Mucosa of descending colon (tissue), 3 donors: ENCODE measurements at regions not wholly inside any gene's neighbourhood (a gene's known extent, or its start where the extent isn't known, plus 50 kb on each side); places are given as distances from the start of the nearest gene placed in this dataset.

ENCODE experiments used
- ATAC-seq: fragments of 200-7000 bp; cut with Tn5 transposase; one replicate; pipeline ENCODE4 v1.9.1; 2020; ENCODE audit warnings: mild to moderate bottlenecking, moderate library complexity
- DNase-seq, 3 donors: peaks; one replicate each; pipeline ENCODE4 v3.0.0-alpha.2; 2020
- H3K36me3 ChIP-seq: fragments of 200-600 bp; one replicate; pipeline ENCODE4 v1.8.0; 2021; ENCODE audit warnings: low read depth, mild to moderate bottlenecking
- H3K4me1 ChIP-seq: fragments of 200-600 bp; one replicate; pipeline ENCODE4 v1.8.0; 2021; ENCODE audit warnings: low read depth, mild to moderate bottlenecking
- H3K4me3 ChIP-seq: fragments of 200-600 bp; one replicate; pipeline ENCODE4 v1.8.0; 2021; ENCODE audit warnings: mild to moderate bottlenecking
- H3K9me3 ChIP-seq: fragments of 200-600 bp; one replicate; pipeline ENCODE4 v1.8.0; 2021; ENCODE audit warnings: mild to moderate bottlenecking
- CTCF ChIP-seq: fragments of 200-600 bp; IDR thresholded peaks from one replicate; pipeline ENCODE4 v1.8.0; 2022; ENCODE audit warnings: antibody characterized with exemption, mild to moderate bottlenecking
- intact Hi-C, 2 donors: fragments of 100-400 bp; cut with DNase I in 1 of 2; cut with micrococcal nuclease in 1 of 2; formaldehyde crosslinking; loops; one replicate each; pipeline versions ENCODE4 v1.11.0 to v1.11.1; 2022; cut with DNase I, micrococcal nuclease
- donor health status: DM: no; HTN: no; CAD: no; lungs with moderate emphysema.
- donor health status: DM: no; HTN: no; CAD: no.
- donor health status: DM: no; HTN: yes; CAD: no.

- H3K4me3 ChIP-seq = no peak overlapping the region
- no peaks in the 10 kb centered on the region for H3K4me1 ChIP-seq
- no peak for DNase-seq
- intact Hi-C loops = no loop called here
- no peaks in the 10 kb centered on the region for H3K36me3 ChIP-seq
- no peaks in the 10 kb centered on the region for H3K9me3 ChIP-seq
- ATAC-seq = no peak
- no peak for TF ChIP-seq CTCF
Measured at GRCh38 chr14:22410497-22410896, 178.5 kb downstream of the DAD1 start.

- DNase-seq (no peak), ATAC-seq (no peak)
- Histone ChIP-seq H3K4me1 (no peaks in the 10 kb centered on the region), H3K4me3 (no peak overlapping the region), H3K36me3 (no peaks in the 10 kb centered on the region), H3K9me3 (no peaks in the 10 kb centered on the region)
- no peak for TF ChIP-seq CTCF
- intact Hi-C loops = no loop called here
Measured at GRCh38 chr14:22409006-22409405, 180.0 kb downstream of the DAD1 start.

DNA sequence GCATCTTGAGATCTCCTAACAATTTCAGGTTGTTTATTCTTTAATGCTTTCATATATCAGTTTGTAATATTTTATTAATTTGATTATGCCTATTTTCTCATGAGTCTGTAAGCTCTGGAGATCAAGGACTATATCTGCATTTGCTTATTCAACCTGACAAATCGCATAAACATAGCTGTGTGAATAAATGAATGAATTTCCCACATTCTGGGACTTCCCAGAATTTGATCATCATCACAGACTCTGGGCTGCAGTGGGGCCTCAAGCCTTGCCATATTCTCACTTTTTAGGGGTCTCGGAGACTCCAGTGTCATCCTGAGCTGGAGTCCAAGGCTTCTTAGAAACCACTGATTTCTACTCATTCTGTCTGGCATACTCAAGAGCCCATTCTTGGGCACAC lies 180.5 kb downstream of the DAD1 start:
- DNase-seq (no peak), ATAC-seq (no peak)
- intact Hi-C loops = no loop called here
- no peak for TF ChIP-seq CTCF
- no peaks in the 10 kb centered on the region for H3K4me1 ChIP-seq
- H3K36me3 ChIP-seq = no peaks in the 10 kb centered on the region
- no peak overlapping the region for H3K4me3 ChIP-seq
- H3K9me3 ChIP-seq = no peaks in the 10 kb centered on the region

DNA sequence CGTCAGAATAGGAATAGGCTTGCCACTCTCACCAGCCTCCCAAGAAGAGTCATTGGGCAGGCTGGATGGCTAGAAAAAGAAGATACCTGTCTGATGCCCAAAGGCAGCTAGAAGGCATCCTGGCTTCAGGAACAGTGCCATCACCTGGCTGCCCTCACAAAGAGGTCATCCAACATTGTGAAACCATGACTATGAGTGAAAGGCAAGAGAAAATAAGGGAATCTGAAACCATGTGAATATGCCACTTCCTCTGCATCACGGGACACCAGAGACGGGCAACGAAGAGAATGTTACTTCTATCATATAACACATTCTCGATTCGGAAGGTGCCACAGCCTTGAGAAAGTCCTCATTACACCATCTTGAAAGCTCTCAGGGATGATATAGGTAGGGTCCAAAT lies 182.0 kb downstream of the DAD1 start:
- no peak for ATAC-seq
- H3K36me3 ChIP-seq = no peaks in the 10 kb centered on the region
- no peak for TF ChIP-seq CTCF
- DNase-seq = no peak
- intact Hi-C loops = no loop called here
- H3K9me3 ChIP-seq = no peaks in the 10 kb centered on the region
- H3K4me3 ChIP-seq = no peak overlapping the region
- no peaks in the 10 kb centered on the region for H3K4me1 ChIP-seq

- no peak overlapping the region for H3K4me3 ChIP-seq
- ATAC-seq = no peak
- intact Hi-C loops = no loop called here
- no peak for DNase-seq
- no peaks in the 10 kb centered on the region for H3K4me1 ChIP-seq
- H3K36me3 ChIP-seq = no peaks in the 10 kb centered on the region
- TF ChIP-seq CTCF = no peak
- no peaks in the 10 kb centered on the region for H3K9me3 ChIP-seq
Measured at GRCh38 chr14:22405201-22405600, 183.8 kb downstream of the DAD1 start.

- Histone ChIP-seq H3K4me1 (no peaks in the 10 kb centered on the region), H3K4me3 (no peak overlapping the region), H3K36me3 (no peaks in the 10 kb centered on the region), H3K9me3 (no peaks in the 10 kb centered on the region)
- intact Hi-C loops = no loop called here
- DNase-seq = no peak
- ATAC-seq = no peak
- TF ChIP-seq CTCF = no peak
Measured at GRCh38 chr14:22403296-22403695, 185.7 kb downstream of the DAD1 start.
